B cell (primary cell): ENCODE measurements at regions not wholly inside any gene's neighbourhood (a gene's known extent, or its start where the extent isn't known, plus 50 kb on each side); places are given as distances from the start of the nearest gene placed in this dataset.

Experiments
- ATAC-seq: fragments of 200-7000 bp; cut with Tn5 transposase; one replicate; pipeline ENCODE4 v1.10.0; 2021; ENCODE audit warnings: low read depth, mild to moderate bottlenecking, moderate number of reproducible peaks, moderate library complexity
- CTCF ChIA-PET: fragments of 350-600 bp; sonication (Branson Sonifier 250); formaldehyde crosslinking; loops from one replicate; lab custom pipeline; 2021; ENCODE audit warnings: antibody characterized with exemption, inconsistent platforms; lab: Charles Lee
- POLR2A ChIA-PET: fragments of 350-600 bp; sonication (Branson Sonifier 250); formaldehyde crosslinking; loops from one replicate; lab custom pipeline; 2021; ENCODE audit warnings: antibody characterized with exemption; lab: Charles Lee
- DNase-seq: peaks from one replicate; pipeline ENCODE4 v3.0.0; 2013
- H2AFZ ChIP-seq: 2 replicates; pipeline ENCODE4 v1.6.1; 2012; ENCODE audit warnings: mild to moderate bottlenecking, low read depth, low read length; ENCODE audit not compliant: insufficient read depth, poor library complexity, severe bottlenecking
- H3K27ac ChIP-seq, 2 donors: 1 replicate in 1 of 2; 2 replicates in 1 of 2; pipeline ENCODE4 v1.5.1; 2012 to 2013; ENCODE audit warnings: low read length in 2 of 2, mild to moderate bottlenecking in 2 of 2, moderate library complexity in 1 of 2
- H3K27me3 ChIP-seq, 4 experiments: fragments of 200-600 bp in 1 of 4; sonication (generic) in 1 of 4; replicated peaks in 1 of 4; 1 replicate in 2 of 4; 2 replicates in 2 of 4; pipeline versions ENCODE4 v1.6.1 to v1.7.0; 2013 to 2016; ENCODE audit warnings: low read length in 3 of 4, mild to moderate bottlenecking in 2 of 4, mixed read lengths in 1 of 4, moderate library complexity in 1 of 4; ENCODE audit not compliant: insufficient read depth in 4 of 4, control insufficient read depth in 3 of 4; ENCODE audit errors: control extremely low read depth in 1 of 4
- H3K36me3 ChIP-seq, 2 experiments: replicated peaks in 1 of 2; 1 replicate in 1 of 2; 2 replicates in 1 of 2; pipeline versions ENCODE4 v1.6.1 to v1.7.1; 2013; ENCODE audit warnings: low read length in 1 of 2; ENCODE audit not compliant: insufficient read depth in 2 of 2, control insufficient read depth in 1 of 2; ENCODE audit errors: control extremely low read depth in 1 of 2, extremely low read depth in 1 of 2
- H3K4me1 ChIP-seq, 2 donors: fragments of 200-600 bp in 1 of 2; sonication (generic) in 1 of 2; 1 replicate in 1 of 2; 2 replicates in 1 of 2; pipeline versions ENCODE4 v1.5.1 to v1.6.1; 2013 to 2017; ENCODE audit warnings: low read length in 2 of 2; ENCODE audit not compliant: control insufficient read depth in 2 of 2, insufficient read depth in 2 of 2
- H3K4me2 ChIP-seq: replicated peaks from 2 replicates; pipeline ENCODE3; 2012; ENCODE audit warnings: mild to moderate bottlenecking, low read depth, low read length; ENCODE audit not compliant: poor library complexity, severe bottlenecking
- H3K4me3 ChIP-seq, 5 experiments: fragments of 200-600 bp in 1 of 5; sonication (generic) in 1 of 5; 1 replicate in 3 of 5; 2 replicates in 2 of 5; pipeline versions ENCODE4 v1.5.1 to v1.7.0; 2011 to 2016; ENCODE audit warnings: low read length in 4 of 5, mild to moderate bottlenecking in 4 of 5, low read depth in 2 of 5, control low read depth in 1 of 5, moderate library complexity in 1 of 5; ENCODE audit not compliant: insufficient read depth in 1 of 5; ENCODE audit errors: control extremely low read depth in 1 of 5, extremely low read depth in 1 of 5
- H3K79me2 ChIP-seq: fragments of 200-600 bp; sonication (generic); one replicate; pipeline ENCODE4 v1.6.0; 2016; ENCODE audit warnings: low read length; ENCODE audit not compliant: control insufficient read depth, insufficient read depth
- H3K9ac ChIP-seq: fragments of 200-600 bp; sonication (generic); 2 replicates; pipeline ENCODE4 v1.6.1; 2017; ENCODE audit warnings: mild to moderate bottlenecking, low read length, moderate library complexity
- H3K9me3 ChIP-seq, 3 donors: one replicate each; pipeline versions ENCODE4 v1.6.1 to v1.7.1; 2013; ENCODE audit warnings: low read length in 2 of 3; ENCODE audit not compliant: control insufficient read depth in 2 of 3, insufficient read depth in 1 of 3; ENCODE audit errors: control extremely low read depth in 1 of 3
- H4K20me1 ChIP-seq: 2 replicates; pipeline ENCODE4 v1.6.0; 2012; ENCODE audit warnings: mild to moderate bottlenecking, low read length; ENCODE audit not compliant: insufficient read depth, control insufficient read depth, poor library complexity, severe bottlenecking
- H3K27ac Mint-ChIP-seq: one replicate; pipeline ENCODE4 v1.8.0; 2021; ENCODE audit warnings: mixed read lengths
- H3K27me3 Mint-ChIP-seq: one replicate; pipeline ENCODE4 v1.8.0; 2021; ENCODE audit warnings: mixed read lengths
- H3K4me1 Mint-ChIP-seq: one replicate; pipeline ENCODE4 v1.8.0; 2021; ENCODE audit warnings: mixed read lengths
- H3K4me3 Mint-ChIP-seq: one replicate; pipeline ENCODE4 v1.8.0; 2021; ENCODE audit warnings: mixed read lengths
- H3K9me3 Mint-ChIP-seq: one replicate; pipeline ENCODE4 v1.8.0; 2022; ENCODE audit warnings: mixed read lengths; ENCODE audit not compliant: insufficient read depth
- CTCF ChIP-seq: fragments of 200-600 bp; IDR thresholded peaks from one replicate; pipeline ENCODE4 v1.8.0; 2022; ENCODE audit warnings: antibody characterized with exemption, mild to moderate bottlenecking
- EZH2 ChIP-seq: IDR thresholded peaks from 2 replicates; pipeline ENCODE4 v1.6.1; 2012; ENCODE audit warnings: borderline replicate concordance, low read depth, mild to moderate bottlenecking, moderate library complexity, low read length; ENCODE audit not compliant: insufficient read depth, poor library complexity, severe bottlenecking
- WGBS: methylation state at CpG from one replicate; pipeline ENCODE4 v1.1.5; 2013; ENCODE audit warnings: missing lambda C conversion rate; ENCODE audit not compliant: insufficient coverage; 5-methylcytosine and 5-hydroxymethylcytosine counted together
- intact Hi-C: fragments of 100-400 bp; cut with micrococcal nuclease; formaldehyde crosslinking; loops from one replicate; pipeline ENCODE4 v1.10.0; 2022

GRCh38 chr4:189769131-189769530 is 171.5 kb upstream of the FRG1 start:
- H3K4me3 ChIP-seq, result no peak overlapping the region
- no peak overlapping the region for H3K4me3 Mint-ChIP-seq
- no peaks in the 10 kb centered on the region for H4K20me1 ChIP-seq
- intact Hi-C loops, result no loop called here
- H3K27me3 ChIP-seq, result no peaks in the 10 kb centered on the region
- no peak overlapping the region for H3K4me2 ChIP-seq
- ATAC-seq (no peak), DNase-seq (no peak)
- WGBS, result 98% methylated on average over 8 of the region's 9 CpGs
- H3K36me3 ChIP-seq, result no peaks in the 10 kb centered on the region
- TF ChIP-seq CTCF, result no peak
- no peak for TF ChIP-seq EZH2
- no peaks in the 10 kb centered on the region for H3K4me1 Mint-ChIP-seq
- no peaks in the 10 kb centered on the region for H3K79me2 ChIP-seq
- no peak overlapping the region for H3K27ac ChIP-seq
- no peaks in the 10 kb centered on the region for H3K27me3 Mint-ChIP-seq
- H3K9me3 ChIP-seq, result peaks cover 0 to 21% (median 0%) of the 10 kb centered on the region in 3 donors
- no peak overlapping the region for H3K27ac Mint-ChIP-seq
- POLR2A ChIA-PET, result no interaction called here
- no peak overlapping the region for H2AFZ ChIP-seq
- no peaks in the 10 kb centered on the region for H3K4me1 ChIP-seq
- CTCF ChIA-PET, result no interaction called here
- H3K9me3 Mint-ChIP-seq, result no peaks in the 10 kb centered on the region
- no peak overlapping the region for H3K9ac ChIP-seq

GRCh38 chr4:189771696-189772361 is 168.8 kb upstream of the FRG1 start:
- no peak overlapping the region for H3K4me3 ChIP-seq
- H3K4me1 Mint-ChIP-seq, result no peaks in the 10 kb centered on the region
- CTCF ChIA-PET, result no interaction called here

More at GRCh38 chr4:189771696-189772361, 168.8 kb upstream of the FRG1 start:
- no peak overlapping the region for H3K27ac Mint-ChIP-seq
- H3K27me3 ChIP-seq, result no peaks in the 10 kb centered on the region
- H3K27me3 Mint-ChIP-seq, result no peaks in the 10 kb centered on the region
- POLR2A ChIA-PET, result no interaction called here
- H3K9me3 ChIP-seq, result peaks cover 0 to 12% (median 0%) of the 10 kb centered on the region in 3 donors
- no CpG with 5 or more reads among the region's 11 CpGs for WGBS
- no peak overlapping the region for H3K9ac ChIP-seq
- H3K79me2 ChIP-seq, result no peaks in the 10 kb centered on the region
- H3K4me2 ChIP-seq, result no peak overlapping the region
- intact Hi-C loops, result no loop called here
- no peak for ATAC-seq
- no peak for TF ChIP-seq CTCF
- no peak for TF ChIP-seq EZH2
- DNase-seq, result no peak
- H3K4me1 ChIP-seq, result no peaks in the 10 kb centered on the region
- H4K20me1 ChIP-seq, result no peaks in the 10 kb centered on the region
- H3K9me3 Mint-ChIP-seq, result no peaks in the 10 kb centered on the region
- no peaks in the 10 kb centered on the region for H3K36me3 ChIP-seq
- no peak overlapping the region for H3K27ac ChIP-seq
- H2AFZ ChIP-seq, result no peak overlapping the region
- no peak overlapping the region for H3K4me3 Mint-ChIP-seq
